ENCODE measurements at regions not wholly inside any gene's neighbourhood (a gene's known extent, or its start where the extent isn't known, plus 50 kb on each side); places are given as distances from the start of the nearest gene placed in this dataset.

DNA sequence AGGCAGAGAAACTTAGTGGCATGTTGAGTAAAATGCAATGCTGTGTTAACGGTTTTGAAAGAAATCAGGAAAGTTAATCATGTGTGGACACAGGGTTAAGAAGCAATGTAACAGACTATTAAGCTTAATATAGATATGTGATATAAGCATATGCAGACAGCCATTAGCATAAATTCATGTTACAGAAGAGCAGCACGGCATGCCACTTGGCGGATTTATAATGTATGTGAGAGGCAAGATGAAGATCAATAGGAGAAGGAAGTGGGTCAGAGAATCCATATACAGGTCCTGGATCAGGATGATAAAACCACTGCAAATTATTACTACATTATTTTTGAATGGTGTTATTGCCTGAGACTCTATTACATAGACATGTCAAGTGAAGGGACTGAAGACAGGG lies 694.3 kb downstream of the MCTP2 start:
- DNase-seq: no peak

GRCh38 chr15:94927003-94927402 lies 695.6 kb downstream of the MCTP2 start:
- H3K4me3 ChIP-seq: no peak overlapping the region
- no peaks in the 10 kb centered on the region for H3K9me3 ChIP-seq
- intact Hi-C loops (cut with DNase I): no loop called here
- TF ChIP-seq CTCF (IDR thresholded peaks at IDR 0.05): no peak
- H3K27ac ChIP-seq: no peak overlapping the region
- DNase-seq: no peak
- no peaks in the 10 kb centered on the region for H3K36me3 ChIP-seq
- H3K27me3 ChIP-seq (ENCODE audit: low read depth): no peaks in the 10 kb centered on the region
- H3K4me1 ChIP-seq: no peaks in the 10 kb centered on the region
- no peak for ATAC-seq

More for the DNA sequence above, 694.3 kb downstream of the MCTP2 start:
- Histone ChIP-seq H3K36me3 (no peaks in the 10 kb centered on the region), H3K27me3 (ENCODE audit: low read depth) (no peaks in the 10 kb centered on the region), H3K4me1 (no peaks in the 10 kb centered on the region), H3K4me3 (no peak overlapping the region), H3K27ac (no peak overlapping the region), H3K9me3 (no peaks in the 10 kb centered on the region)
- no peak for ATAC-seq
- no peak for TF ChIP-seq CTCF (IDR thresholded peaks at IDR 0.05)
- intact Hi-C loops (cut with DNase I): no loop called here

DNA sequence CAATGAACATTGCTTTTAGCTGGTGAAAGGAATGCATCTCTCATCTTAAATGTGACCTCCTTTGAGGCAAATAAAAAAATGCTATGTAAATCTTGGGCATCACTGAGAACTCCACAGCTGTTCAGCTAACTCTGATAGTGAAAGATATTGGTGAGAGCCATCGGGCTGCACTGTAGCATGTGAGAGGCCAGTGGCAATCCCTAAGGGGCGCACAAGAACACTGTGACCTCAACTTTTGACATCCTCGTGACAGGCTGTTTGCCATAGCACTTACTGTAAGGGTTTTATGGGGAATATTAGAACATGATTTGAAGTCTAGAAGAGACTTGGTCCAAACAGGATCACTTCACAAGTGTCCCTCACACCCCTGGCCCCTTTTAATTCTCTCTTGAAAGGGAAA lies 697.9 kb downstream of the MCTP2 start:
- Histone ChIP-seq H3K4me3 (no peak overlapping the region), H3K27me3 (ENCODE audit: low read depth) (no peaks in the 10 kb centered on the region), H3K36me3 (no peaks in the 10 kb centered on the region), H3K4me1 (no peaks in the 10 kb centered on the region), H3K27ac (no peak overlapping the region), H3K9me3 (no peaks in the 10 kb centered on the region)
- DNase-seq: no peak
- no peak for TF ChIP-seq CTCF (IDR thresholded peaks at IDR 0.05)
- intact Hi-C loops (cut with DNase I): no loop called here
- ATAC-seq: no peak

- intact Hi-C loops (cut with DNase I): no loop called here
- ATAC-seq (no peak), DNase-seq (no peak)
- Histone ChIP-seq H3K4me1 (no peaks in the 10 kb centered on the region), H3K36me3 (no peaks in the 10 kb centered on the region), H3K9me3 (no peaks in the 10 kb centered on the region), H3K27ac (no peak overlapping the region), H3K27me3 (ENCODE audit: low read depth) (no peaks in the 10 kb centered on the region), H3K4me3 (no peak overlapping the region)
- no peak for TF ChIP-seq CTCF (IDR thresholded peaks at IDR 0.05)
Observed at GRCh38 chr15:94930441-94930840, 699.1 kb downstream of the MCTP2 start.

DNA sequence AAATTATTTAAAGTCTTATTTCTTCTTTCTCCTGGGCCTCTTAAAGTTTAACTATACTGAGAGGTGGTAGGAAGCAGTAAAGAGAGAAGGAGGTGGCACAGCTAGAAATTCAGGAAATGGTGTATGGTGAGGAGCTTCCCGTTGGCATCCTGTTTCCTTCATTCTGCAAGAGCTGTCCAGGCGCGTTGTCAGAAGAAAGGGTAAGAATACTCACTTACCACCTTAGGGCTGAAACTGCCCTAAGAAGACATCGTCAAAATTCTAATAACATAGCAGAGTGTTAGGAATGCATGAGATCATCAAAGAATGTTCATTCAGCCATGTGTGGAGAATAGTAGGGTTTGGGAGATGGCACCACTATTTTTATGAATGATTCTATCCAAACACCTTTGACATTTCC lies 699.6 kb downstream of the MCTP2 start:
- Histone ChIP-seq H3K9me3 (no peaks in the 10 kb centered on the region), H3K27ac (no peak overlapping the region), H3K27me3 (ENCODE audit: low read depth) (no peaks in the 10 kb centered on the region), H3K4me3 (no peak overlapping the region), H3K36me3 (no peaks in the 10 kb centered on the region), H3K4me1 (no peaks in the 10 kb centered on the region)
- intact Hi-C loops (cut with DNase I): no loop called here
- DNase-seq (no peak), ATAC-seq (no peak)
- no peak for TF ChIP-seq CTCF (IDR thresholded peaks at IDR 0.05)

GRCh38 chr15:94934440-94934839 lies 703.1 kb downstream of the MCTP2 start:
- Histone ChIP-seq H3K27ac (no peak overlapping the region), H3K4me3 (no peak overlapping the region), H3K36me3 (no peaks in the 10 kb centered on the region), H3K4me1 (no peaks in the 10 kb centered on the region), H3K9me3 (no peaks in the 10 kb centered on the region), H3K27me3 (ENCODE audit: low read depth) (no peaks in the 10 kb centered on the region)
- DNase-seq (no peak), ATAC-seq (no peak)
- intact Hi-C loops (cut with DNase I): no loop called here
- no peak for TF ChIP-seq CTCF (IDR thresholded peaks at IDR 0.05)

All from lower lobe of right lung (tissue), 2 donors.